H1 (cell line): ENCODE measurements at regions not wholly inside any gene's neighbourhood (a gene's known extent, or its start where the extent isn't known, plus 50 kb on each side); places are given as distances from the start of the nearest gene placed in this dataset.
"Not testable (repeated sequence)": the region's sequence is repeated elsewhere in the genome, so short reads cannot be mapped to it uniquely, and the experiment has no call there.

Source experiments
- CTCF ChIA-PET: fragments of 300-600 bp; sonication (Branson Sonifier 250); formaldehyde crosslinking; loops from one replicate; lab custom pipeline; 2021; ENCODE audit not compliant: partially characterized antibody; lab: Charles Lee
- POLR2A ChIA-PET: fragments of 300-600 bp; sonication (Branson Sonifier 250); formaldehyde crosslinking; loops from one replicate; lab custom pipeline; 2021; ENCODE audit warnings: inconsistent platforms; ENCODE audit not compliant: partially characterized antibody; lab: Charles Lee
- DNase-seq, 2 experiments: peaks; one replicate each; pipeline versions ENCODE4 v3.0.0 to v3.0.0-alpha.2; 2010 to 2022; ENCODE audit warnings: low spot score in 2 of 2, low read depth in 1 of 2, mixed read lengths in 1 of 2
- FAIRE-seq: peaks from 2 replicates; lab custom pipeline; 2011; peaks lifted over from hg19 to GRCh38; lab: Jason Lieb, UNC
- H2AFZ ChIP-seq: 2 replicates; pipeline ENCODE4 v1.8.1; 2012; ENCODE audit warnings: low read length, inconsistent platforms
- H2AK5ac ChIP-seq: 2 replicates; pipeline ENCODE4 v1.6.1; 2013; ENCODE audit warnings: low read depth, low read length
- H2BK120ac ChIP-seq: replicated peaks from 2 replicates; pipeline ENCODE3; 2013; ENCODE audit warnings: low read depth, low read length, inconsistent platforms
- H2BK12ac ChIP-seq: 2 replicates; pipeline ENCODE4 v1.6.1; 2013; ENCODE audit warnings: low read depth, low read length
- H2BK15ac ChIP-seq: 2 replicates; pipeline ENCODE4 v1.6.1; 2013; ENCODE audit warnings: low read length
- H2BK20ac ChIP-seq: 2 replicates; pipeline ENCODE4 v1.6.1; 2013; ENCODE audit warnings: low read length
- H2BK5ac ChIP-seq: 2 replicates; pipeline ENCODE4 v1.6.1; 2013; ENCODE audit warnings: low read depth, low read length
- H3K14ac ChIP-seq: 2 replicates; pipeline ENCODE4 v1.6.1; 2013; ENCODE audit warnings: inconsistent platforms; ENCODE audit not compliant: insufficient read length
- H3K18ac ChIP-seq: 2 replicates; pipeline ENCODE4 v1.6.1; 2013; ENCODE audit warnings: low read length; ENCODE audit errors: extremely low read depth
- H3K23ac ChIP-seq: 2 replicates; pipeline ENCODE4 v1.6.1; 2013; ENCODE audit warnings: inconsistent platforms; ENCODE audit not compliant: insufficient read length
- H3K23me2 ChIP-seq: 2 replicates; pipeline ENCODE4 v1.6.1; 2013; ENCODE audit warnings: low read depth, low read length
- H3K27ac ChIP-seq: 2 replicates; pipeline ENCODE4 v1.6.1; 2011; ENCODE audit warnings: low read depth, low read length, inconsistent platforms
- H3K27me3 ChIP-seq, 4 experiments: replicated peaks in 1 of 4; 1 replicate in 1 of 4; 2 replicates in 3 of 4; pipeline versions ENCODE4 v1.6.1 to v1.8.1; 2011 to 2013; ENCODE audit warnings: low read length in 3 of 4, mild to moderate bottlenecking in 3 of 4, inconsistent platforms in 2 of 4, mixed read lengths in 2 of 4, moderate library complexity in 1 of 4; ENCODE audit not compliant: control insufficient read depth in 3 of 4, insufficient read depth in 3 of 4; ENCODE audit errors: extremely low read depth in 1 of 4
- H3K36me3 ChIP-seq, 4 experiments: 2 replicates each; pipeline versions ENCODE4 v1.6.1 to v1.8.1; 2011 to 2013; ENCODE audit warnings: mild to moderate bottlenecking in 4 of 4, low read length in 3 of 4, moderate library complexity in 2 of 4, control low read depth in 1 of 4, inconsistent platforms in 1 of 4; ENCODE audit not compliant: insufficient read depth in 4 of 4, control insufficient read depth in 2 of 4
- H3K4ac ChIP-seq: replicated peaks from 2 replicates; pipeline ENCODE3; 2013; ENCODE audit warnings: low read length, low read depth, mixed read lengths, inconsistent platforms; ENCODE audit not compliant: insufficient read length
- H3K4me1 ChIP-seq, 4 experiments: replicated peaks in 1 of 4; 1 replicate in 1 of 4; 2 replicates in 3 of 4; pipeline versions ENCODE4 v1.6.1 to v1.8.1; 2011 to 2013; ENCODE audit warnings: low read length in 3 of 4, inconsistent platforms in 2 of 4, mixed read lengths in 1 of 4; ENCODE audit not compliant: insufficient read depth in 4 of 4, control insufficient read depth in 3 of 4
- H3K4me2 ChIP-seq, 2 experiments: 2 replicates each; pipeline versions ENCODE4 v1.6.1 to v1.8.1; 2011 to 2013; ENCODE audit warnings: low read depth in 2 of 2, low read length in 2 of 2, control low read depth in 1 of 2, inconsistent platforms in 1 of 2, mild to moderate bottlenecking in 1 of 2; ENCODE audit not compliant: insufficient read depth in 1 of 2
- H3K4me3 ChIP-seq, 4 experiments: fragments of 200-600, 300-600 bp in 1 of 4; sonication (generic), shearing (Covaris generic), sonication (Bioruptor Twin) in 1 of 4; 2 replicates each; pipeline versions ENCODE4 v1.5.1 to v1.8.1; 2011 to 2016; ENCODE audit warnings: low read length in 4 of 4, low read depth in 3 of 4, control low read depth in 2 of 4, inconsistent platforms in 2 of 4, mild to moderate bottlenecking in 2 of 4, mixed read lengths in 1 of 4, moderate library complexity in 1 of 4; ENCODE audit not compliant: insufficient read depth in 2 of 4; ENCODE audit errors: extremely low read depth in 1 of 4
- H3K56ac ChIP-seq: replicated peaks from 2 replicates; pipeline ENCODE3; 2013; ENCODE audit warnings: low read depth, mild to moderate bottlenecking, mixed read lengths, low read length, inconsistent platforms; ENCODE audit not compliant: insufficient read length
- H3K79me1 ChIP-seq: 2 replicates; pipeline ENCODE4 v1.6.1; 2013; ENCODE audit warnings: low read depth, low read length, control low read depth
- H3K79me2 ChIP-seq, 2 experiments: 2 replicates each; pipeline versions ENCODE4 v1.6.1 to v1.8.1; 2012 to 2013; ENCODE audit warnings: low read length in 2 of 2, mild to moderate bottlenecking in 2 of 2, inconsistent platforms in 1 of 2; ENCODE audit not compliant: insufficient read depth in 2 of 2, control insufficient read depth in 1 of 2
- H3K9ac ChIP-seq, 4 experiments: replicated peaks in 1 of 4; 1 replicate in 1 of 4; 2 replicates in 3 of 4; pipeline versions ENCODE4 v1.6.1 to v1.8.1; 2011 to 2013; ENCODE audit warnings: low read depth in 3 of 4, low read length in 3 of 4, control low read depth in 2 of 4, mild to moderate bottlenecking in 2 of 4, moderate library complexity in 2 of 4, inconsistent platforms in 1 of 4; ENCODE audit errors: extremely low read depth in 1 of 4
- H3K9me3 ChIP-seq, 2 experiments: 2 replicates each; pipeline versions ENCODE4 v1.6.1 to v1.8.1; 2012 to 2013; ENCODE audit warnings: mild to moderate bottlenecking in 2 of 2, moderate library complexity in 2 of 2, control low read depth in 1 of 2, inconsistent platforms in 1 of 2, low read depth in 1 of 2, low read length in 1 of 2, mixed read lengths in 1 of 2; ENCODE audit not compliant: insufficient read depth in 2 of 2
- H4K20me1 ChIP-seq, 2 experiments: replicated peaks in 1 of 2; 2 replicates each; pipeline versions ENCODE3 to v1.8.1; 2011 to 2013; ENCODE audit warnings: inconsistent platforms in 2 of 2, low read length in 2 of 2, mild to moderate bottlenecking in 1 of 2; ENCODE audit not compliant: insufficient read depth in 2 of 2, control insufficient read depth in 1 of 2
- H4K5ac ChIP-seq: 2 replicates; pipeline ENCODE4 v1.6.1; 2013; ENCODE audit warnings: low read length, low read depth, mixed read lengths, inconsistent platforms; ENCODE audit not compliant: insufficient read length
- H4K8ac ChIP-seq: 2 replicates; pipeline ENCODE4 v1.8.0; 2013; ENCODE audit warnings: mild to moderate bottlenecking, moderate library complexity, low read length, inconsistent platforms; ENCODE audit not compliant: insufficient read depth; ENCODE audit errors: extremely low read depth
- H4K91ac ChIP-seq: replicated peaks from 2 replicates; pipeline ENCODE3; 2013; ENCODE audit warnings: low read length, mixed read lengths, inconsistent platforms; ENCODE audit not compliant: insufficient read length
- WGBS, 2 experiments: shearing (Covaris generic) in 1 of 2; methylation state at CpG; one replicate each; pipeline versions ENCODE4 v1.1.6 to v1.1.7; 2013 to 2015; ENCODE audit warnings: low lambda C conversion rate in 2 of 2, mixed read lengths in 2 of 2, inconsistent platforms in 1 of 2, low coverage in 1 of 2, missing lambda C conversion rate in 1 of 2; ENCODE audit not compliant: insufficient replicate concordance in 2 of 2, insufficient coverage in 1 of 2, insufficient read length in 1 of 2; ENCODE audit errors: extremely low coverage in 1 of 2, missing lambda C conversion rate in 1 of 2; 5-methylcytosine and 5-hydroxymethylcytosine counted together

DNA sequence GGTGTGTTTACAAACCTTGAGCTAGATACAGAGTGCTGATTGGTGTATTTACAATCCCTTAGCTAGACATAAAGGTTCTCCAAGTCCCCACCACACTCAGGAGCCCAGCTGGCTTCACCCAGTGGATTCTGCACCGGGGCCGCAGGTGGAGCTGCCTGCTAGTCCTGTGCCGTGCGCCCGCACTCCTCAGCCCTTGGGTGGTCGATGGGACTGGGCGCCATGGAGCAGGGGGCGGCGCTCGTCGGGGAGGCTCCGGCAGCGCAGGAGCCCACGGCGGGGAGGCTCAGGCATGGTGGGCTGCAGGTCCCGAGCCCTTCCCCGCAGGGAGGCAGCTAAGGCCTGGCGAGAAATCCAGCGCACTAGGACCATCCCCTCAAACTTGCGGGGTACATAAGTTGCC is 124.2 kb upstream of the EEF2KMT start:
- H4K91ac ChIP-seq, H4K5ac ChIP-seq, H3K36me3 ChIP-seq, H3K9ac ChIP-seq, H2AFZ ChIP-seq, H3K9me3 ChIP-seq, H3K18ac ChIP-seq, H3K27me3 ChIP-seq, H3K14ac ChIP-seq, H3K79me1 ChIP-seq, H3K23me2 ChIP-seq, H2BK15ac ChIP-seq, H4K20me1 ChIP-seq, H3K23ac ChIP-seq, H3K4me2 ChIP-seq, H4K8ac ChIP-seq, H3K4me3 ChIP-seq, H2AK5ac ChIP-seq, FAIRE-seq, H2BK12ac ChIP-seq, DNase-seq, H3K4me1 ChIP-seq, H2BK120ac ChIP-seq, H3K4ac ChIP-seq, H3K79me2 ChIP-seq, POLR2A ChIA-PET, H3K56ac ChIP-seq, H2BK20ac ChIP-seq, H2BK5ac ChIP-seq, H3K27ac ChIP-seq: not testable (repeated sequence)
- 86% methylated on average over 16 of the region's 20 CpGs; no CpG with 5 or more reads in 1 of the 2 experiments for WGBS, 2 experiments
- CTCF ChIA-PET, result interaction anchor here (0.6 to 0.8 kb wide), 2 partner anchors 83 to 394 kb away, joined by 3 to 4 read pairs; no protein-coding TSS in a partner anchor
